Esophagus muscularis mucosa (tissue), 3 donors: ENCODE measurements at regions not wholly inside any gene's neighbourhood (a gene's known extent, or its start where the extent isn't known, plus 50 kb on each side); places are given as distances from the start of the nearest gene placed in this dataset.

Source experiments
- CTCF ChIP-seq, 3 experiments: fragments of 200-600 bp in 2 of 3; fragments of 450-650 bp in 1 of 3; sonication (generic) in 2 of 3; IDR thresholded peaks; one replicate each; pipeline ENCODE4 v1.5.1; 2017 to 2019; ENCODE audit warnings: antibody characterized with exemption in 3 of 3, mild to moderate bottlenecking in 2 of 3, moderate library complexity in 1 of 3
- POLR2A ChIP-seq: fragments of 450-650 bp; IDR thresholded peaks from one replicate; pipeline ENCODE4 v1.6.1; 2017; ENCODE audit warnings: antibody characterized with exemption, moderate library complexity, mild to moderate bottlenecking, low read depth

- TF ChIP-seq POLR2A (no peak), CTCF (IDR thresholded peaks at IDR 0.05) (no peak)
Observed at GRCh38 chr11:106415510-106415909, 338.0 kb downstream of the AASDHPPT start.
